GM12878 (cell line): ENCODE measurements at regions not wholly inside any gene's neighbourhood (a gene's known extent, or its start where the extent isn't known, plus 50 kb on each side); places are given as distances from the start of the nearest gene placed in this dataset.

Experiments used
- EED ChIP-seq: sonication (generic); IDR thresholded peaks from 2 replicates; pipeline ENCODE4 v1.6.1; 2016; ENCODE audit warnings: antibody characterized with exemption, low read depth
- GABPA ChIP-seq: IDR thresholded peaks from 2 replicates; pipeline ENCODE4 v1.6.1; 2014; ENCODE audit warnings: antibody characterized with exemption, low read depth, mild to moderate bottlenecking, inconsistent platforms
- JUND ChIP-seq: IDR thresholded peaks from 2 replicates; pipeline ENCODE4 v1.6.1; 2012; ENCODE audit warnings: low read depth, mild to moderate bottlenecking, low read length, improper control_type of control experiment, moderate library complexity
- PAX5 ChIP-seq: IDR thresholded peaks from 2 replicates; pipeline ENCODE4 v1.6.1; 2011; ENCODE audit warnings: low read depth, low read length, borderline replicate concordance
- POLR2A ChIP-seq: IDR thresholded peaks from 2 replicates; pipeline ENCODE4 v1.6.1; 2011; ENCODE audit warnings: low read depth, mild to moderate bottlenecking, low read length
- RAD21 ChIP-seq: IDR thresholded peaks from 2 replicates; pipeline ENCODE4 v1.6.1; 2011; ENCODE audit warnings: mild to moderate bottlenecking, low read depth, low read length, moderate library complexity; ENCODE audit not compliant: insufficient read depth
- TF ChIP-seq, protein P1 (sequence below), 3 experiments: IDR thresholded peaks in 2 of 3; conservative IDR thresholded peaks in 1 of 3; 2 replicates each; pipeline ENCODE4 v1.5.1; 2011; ENCODE audit warnings: low read depth in 3 of 3, low read length in 3 of 3, mild to moderate bottlenecking in 3 of 3, control low read depth in 2 of 3, moderate library complexity in 2 of 3, inconsistent platforms in 1 of 3, mixed read lengths in 1 of 3; ENCODE audit not compliant: control insufficient read depth in 2 of 3, insufficient read depth in 1 of 3; ENCODE audit errors: extremely low read depth in 1 of 3
- TF ChIP-seq, protein P2 (sequence below): IDR thresholded peaks from 2 replicates; pipeline ENCODE4 v1.6.1; 2012; ENCODE audit warnings: low read depth, low read length, improper control_type of control experiment
- TF ChIP-seq, protein P3 (sequence below): IDR thresholded peaks from 2 replicates; pipeline ENCODE4 v1.6.1; 2011; ENCODE audit warnings: low read depth, low read length, improper control_type of control experiment, borderline replicate concordance
- TF ChIP-seq, protein P4 (sequence below): fragments of 450-650 bp; IDR thresholded peaks from 2 replicates; pipeline ENCODE4 v1.6.1; 2017; ENCODE audit warnings: mild to moderate bottlenecking, moderate library complexity

DNA sequence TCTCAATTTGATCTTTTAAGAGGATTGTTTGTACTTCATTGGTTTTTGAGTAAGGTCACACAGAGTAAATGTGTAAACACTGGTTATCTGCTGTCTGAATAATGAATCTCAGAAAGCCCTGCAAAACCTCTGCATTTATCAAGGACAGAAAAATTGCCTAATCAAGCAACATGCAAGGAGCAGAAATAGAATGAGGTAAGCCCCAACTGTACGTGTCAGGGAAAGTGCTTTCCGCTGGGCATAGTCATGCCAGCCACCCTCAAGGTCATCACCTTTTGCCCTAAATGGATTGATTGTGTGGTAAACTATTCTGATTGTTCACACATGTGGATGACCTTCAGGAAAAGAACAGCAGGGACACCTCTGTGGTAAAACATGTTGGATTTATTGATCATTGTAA is 376.9 kb upstream of the KCNN2 start:
- TF ChIP-seq GABPA (no peak), PAX5 (no peak), POLR2A (no peak), RAD21 (no peak), EED (no peak), JUND (no peak)
- TF ChIP-seq, protein P1, sequence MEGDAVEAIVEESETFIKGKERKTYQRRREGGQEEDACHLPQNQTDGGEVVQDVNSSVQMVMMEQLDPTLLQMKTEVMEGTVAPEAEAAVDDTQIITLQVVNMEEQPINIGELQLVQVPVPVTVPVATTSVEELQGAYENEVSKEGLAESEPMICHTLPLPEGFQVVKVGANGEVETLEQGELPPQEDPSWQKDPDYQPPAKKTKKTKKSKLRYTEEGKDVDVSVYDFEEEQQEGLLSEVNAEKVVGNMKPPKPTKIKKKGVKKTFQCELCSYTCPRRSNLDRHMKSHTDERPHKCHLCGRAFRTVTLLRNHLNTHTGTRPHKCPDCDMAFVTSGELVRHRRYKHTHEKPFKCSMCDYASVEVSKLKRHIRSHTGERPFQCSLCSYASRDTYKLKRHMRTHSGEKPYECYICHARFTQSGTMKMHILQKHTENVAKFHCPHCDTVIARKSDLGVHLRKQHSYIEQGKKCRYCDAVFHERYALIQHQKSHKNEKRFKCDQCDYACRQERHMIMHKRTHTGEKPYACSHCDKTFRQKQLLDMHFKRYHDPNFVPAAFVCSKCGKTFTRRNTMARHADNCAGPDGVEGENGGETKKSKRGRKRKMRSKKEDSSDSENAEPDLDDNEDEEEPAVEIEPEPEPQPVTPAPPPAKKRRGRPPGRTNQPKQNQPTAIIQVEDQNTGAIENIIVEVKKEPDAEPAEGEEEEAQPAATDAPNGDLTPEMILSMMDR (IDR thresholded peaks at IDR 0.05 in 2 of 3, conservative IDR thresholded peaks at IDR 0.05 in 1 of 3; ENCODE audit: control insufficient read depth in 2 of 3, extremely low read depth in 1 of 3, insufficient read depth in 1 of 3, low read depth in 3 of 3, low read length in 3 of 3) = no peak
- TF ChIP-seq, protein P2, sequence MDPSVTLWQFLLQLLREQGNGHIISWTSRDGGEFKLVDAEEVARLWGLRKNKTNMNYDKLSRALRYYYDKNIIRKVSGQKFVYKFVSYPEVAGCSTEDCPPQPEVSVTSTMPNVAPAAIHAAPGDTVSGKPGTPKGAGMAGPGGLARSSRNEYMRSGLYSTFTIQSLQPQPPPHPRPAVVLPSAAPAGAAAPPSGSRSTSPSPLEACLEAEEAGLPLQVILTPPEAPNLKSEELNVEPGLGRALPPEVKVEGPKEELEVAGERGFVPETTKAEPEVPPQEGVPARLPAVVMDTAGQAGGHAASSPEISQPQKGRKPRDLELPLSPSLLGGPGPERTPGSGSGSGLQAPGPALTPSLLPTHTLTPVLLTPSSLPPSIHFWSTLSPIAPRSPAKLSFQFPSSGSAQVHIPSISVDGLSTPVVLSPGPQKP = no peak
- TF ChIP-seq, protein P3, sequence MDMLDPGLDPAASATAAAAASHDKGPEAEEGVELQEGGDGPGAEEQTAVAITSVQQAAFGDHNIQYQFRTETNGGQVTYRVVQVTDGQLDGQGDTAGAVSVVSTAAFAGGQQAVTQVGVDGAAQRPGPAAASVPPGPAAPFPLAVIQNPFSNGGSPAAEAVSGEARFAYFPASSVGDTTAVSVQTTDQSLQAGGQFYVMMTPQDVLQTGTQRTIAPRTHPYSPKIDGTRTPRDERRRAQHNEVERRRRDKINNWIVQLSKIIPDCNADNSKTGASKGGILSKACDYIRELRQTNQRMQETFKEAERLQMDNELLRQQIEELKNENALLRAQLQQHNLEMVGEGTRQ = no peak
- TF ChIP-seq, protein P4, sequence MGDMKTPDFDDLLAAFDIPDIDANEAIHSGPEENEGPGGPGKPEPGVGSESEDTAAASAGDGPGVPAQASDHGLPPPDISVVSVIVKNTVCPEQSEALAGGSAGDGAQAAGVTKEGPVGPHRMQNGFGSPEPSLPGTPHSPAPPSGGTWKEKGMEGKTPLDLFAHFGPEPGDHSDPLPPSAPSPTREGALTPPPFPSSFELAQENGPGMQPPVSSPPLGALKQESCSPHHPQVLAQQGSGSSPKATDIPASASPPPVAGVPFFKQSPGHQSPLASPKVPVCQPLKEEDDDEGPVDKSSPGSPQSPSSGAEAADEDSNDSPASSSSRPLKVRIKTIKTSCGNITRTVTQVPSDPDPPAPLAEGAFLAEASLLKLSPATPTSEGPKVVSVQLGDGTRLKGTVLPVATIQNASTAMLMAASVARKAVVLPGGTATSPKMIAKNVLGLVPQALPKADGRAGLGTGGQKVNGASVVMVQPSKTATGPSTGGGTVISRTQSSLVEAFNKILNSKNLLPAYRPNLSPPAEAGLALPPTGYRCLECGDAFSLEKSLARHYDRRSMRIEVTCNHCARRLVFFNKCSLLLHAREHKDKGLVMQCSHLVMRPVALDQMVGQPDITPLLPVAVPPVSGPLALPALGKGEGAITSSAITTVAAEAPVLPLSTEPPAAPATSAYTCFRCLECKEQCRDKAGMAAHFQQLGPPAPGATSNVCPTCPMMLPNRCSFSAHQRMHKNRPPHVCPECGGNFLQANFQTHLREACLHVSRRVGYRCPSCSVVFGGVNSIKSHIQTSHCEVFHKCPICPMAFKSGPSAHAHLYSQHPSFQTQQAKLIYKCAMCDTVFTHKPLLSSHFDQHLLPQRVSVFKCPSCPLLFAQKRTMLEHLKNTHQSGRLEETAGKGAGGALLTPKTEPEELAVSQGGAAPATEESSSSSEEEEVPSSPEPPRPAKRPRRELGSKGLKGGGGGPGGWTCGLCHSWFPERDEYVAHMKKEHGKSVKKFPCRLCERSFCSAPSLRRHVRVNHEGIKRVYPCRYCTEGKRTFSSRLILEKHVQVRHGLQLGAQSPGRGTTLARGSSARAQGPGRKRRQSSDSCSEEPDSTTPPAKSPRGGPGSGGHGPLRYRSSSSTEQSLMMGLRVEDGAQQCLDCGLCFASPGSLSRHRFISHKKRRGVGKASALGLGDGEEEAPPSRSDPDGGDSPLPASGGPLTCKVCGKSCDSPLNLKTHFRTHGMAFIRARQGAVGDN = no peak
